ENCODE measurements at regions not wholly inside any gene's neighbourhood (a gene's known extent, or its start where the extent isn't known, plus 50 kb on each side); places are given as distances from the start of the nearest gene placed in this dataset.

GRCh38 chr20:11409561-11409960, 508.1 kb upstream of the BTBD3 start:
- H3K36me3 ChIP-seq (ENCODE audit: control insufficient read depth, insufficient read depth, low read length): no peaks in the 10 kb centered on the region
- H3K27me3 ChIP-seq (ENCODE audit: control insufficient read depth, insufficient read depth, low read length): no peaks in the 10 kb centered on the region
- no peak for TF ChIP-seq CTCF (IDR thresholded peaks at IDR 0.05; ENCODE audit: insufficient read depth, low read length, poor library complexity, severe bottlenecking)
- no peak for DNase-seq (ENCODE audit: low read depth)
- H3K4me3 ChIP-seq (ENCODE audit: low read depth, low read length): no peak overlapping the region

GRCh38 chr20:11411765-11412164, 505.9 kb upstream of the BTBD3 start:
- Histone ChIP-seq H3K4me3 (ENCODE audit: low read depth, low read length) (no peak overlapping the region), H3K27me3 (ENCODE audit: control insufficient read depth, insufficient read depth, low read length) (no peaks in the 10 kb centered on the region), H3K36me3 (ENCODE audit: control insufficient read depth, insufficient read depth, low read length) (no peaks in the 10 kb centered on the region)
- TF ChIP-seq CTCF (IDR thresholded peaks at IDR 0.05; ENCODE audit: insufficient read depth, low read length, poor library complexity, severe bottlenecking): no peak
- DNase-seq (ENCODE audit: low read depth): no peak

- no peak for DNase-seq (ENCODE audit: low read depth)
- no peaks in the 10 kb centered on the region for H3K27me3 ChIP-seq (ENCODE audit: control insufficient read depth, insufficient read depth, low read length)
- no peak for TF ChIP-seq CTCF (IDR thresholded peaks at IDR 0.05; ENCODE audit: insufficient read depth, low read length, poor library complexity, severe bottlenecking)
- H3K4me3 ChIP-seq (ENCODE audit: low read depth, low read length): no peak overlapping the region
- no peaks in the 10 kb centered on the region for H3K36me3 ChIP-seq (ENCODE audit: control insufficient read depth, insufficient read depth, low read length)
Observed at GRCh38 chr20:11426948-11427347, 490.7 kb upstream of the BTBD3 start.

- DNase-seq (ENCODE audit: low read depth): no peak
- Histone ChIP-seq H3K27me3 (ENCODE audit: control insufficient read depth, insufficient read depth, low read length) (no peaks in the 10 kb centered on the region), H3K4me3 (ENCODE audit: low read depth, low read length) (no peak overlapping the region), H3K36me3 (ENCODE audit: control insufficient read depth, insufficient read depth, low read length) (no peaks in the 10 kb centered on the region)
- TF ChIP-seq CTCF (IDR thresholded peaks at IDR 0.05; ENCODE audit: insufficient read depth, low read length, poor library complexity, severe bottlenecking): no peak
Observed at GRCh38 chr20:11429168-11429567, 488.5 kb upstream of the BTBD3 start.

- no peak for DNase-seq (ENCODE audit: low read depth)
- no peak for TF ChIP-seq CTCF (IDR thresholded peaks at IDR 0.05; ENCODE audit: insufficient read depth, low read length, poor library complexity, severe bottlenecking)
- Histone ChIP-seq H3K4me3 (ENCODE audit: low read depth, low read length) (no peak overlapping the region), H3K27me3 (ENCODE audit: control insufficient read depth, insufficient read depth, low read length) (no peaks in the 10 kb centered on the region), H3K36me3 (ENCODE audit: control insufficient read depth, insufficient read depth, low read length) (no peaks in the 10 kb centered on the region)
Observed at GRCh38 chr20:11429889-11430519, 487.7 kb upstream of the BTBD3 start.

- DNase-seq (ENCODE audit: low read depth): no peak
- Histone ChIP-seq H3K4me3 (ENCODE audit: low read depth, low read length) (no peak overlapping the region), H3K36me3 (ENCODE audit: control insufficient read depth, insufficient read depth, low read length) (no peaks in the 10 kb centered on the region), H3K27me3 (ENCODE audit: control insufficient read depth, insufficient read depth, low read length) (no peaks in the 10 kb centered on the region)
- no peak for TF ChIP-seq CTCF (IDR thresholded peaks at IDR 0.05; ENCODE audit: insufficient read depth, low read length, poor library complexity, severe bottlenecking)
Observed at GRCh38 chr20:11430652-11431051, 487.0 kb upstream of the BTBD3 start.
